Right cardiac atrium (tissue), 5 donors: ENCODE measurements at regions not wholly inside any gene's neighbourhood (a gene's known extent, or its start where the extent isn't known, plus 50 kb on each side); places are given as distances from the start of the nearest gene placed in this dataset.
"Not testable (repeated sequence)": the region's sequence is repeated elsewhere in the genome, so short reads cannot be mapped to it uniquely, and the experiment has no call there.

Source experiments
- ATAC-seq, 2 donors: fragments of 200-7000 bp; cut with Tn5 transposase; one replicate each; pipeline versions ENCODE4 v1.8.0 to v1.9.1; 2020; ENCODE audit warnings: moderate library complexity in 2 of 2, mild to moderate bottlenecking in 1 of 2
- DNase-seq, 3 donors: peaks; one replicate each; pipeline ENCODE4 v3.0.0-alpha.2; 2020
- H3K27ac ChIP-seq: one replicate; pipeline ENCODE4 v1.5.1; 2013; ENCODE audit warnings: mild to moderate bottlenecking, low read length, control low read depth, moderate library complexity
- H3K27me3 ChIP-seq: one replicate; pipeline ENCODE4 v1.6.1; 2013; ENCODE audit not compliant: control insufficient read depth, insufficient read depth
- H3K4me1 ChIP-seq: one replicate; pipeline ENCODE4 v1.6.1; 2013; ENCODE audit warnings: low read length; ENCODE audit not compliant: control insufficient read depth, insufficient read depth
- H3K4me3 ChIP-seq: one replicate; pipeline ENCODE4 v1.5.1; 2013; ENCODE audit warnings: low read length, control low read depth
- H3K9me3 ChIP-seq: one replicate; pipeline ENCODE4 v1.6.1; 2013; ENCODE audit warnings: low read length; ENCODE audit not compliant: control insufficient read depth
- WGBS: extraction: QIAGEN DNeasy Blood & Tissue Kit; methylation state at CpG from one replicate; pipeline ENCODE4 v1.1.7; 2013; 5-methylcytosine and 5-hydroxymethylcytosine counted together
- intact Hi-C, 4 donors: fragments of 100-400 bp; cut with DNase I; formaldehyde crosslinking; loops; one replicate each; pipeline versions ENCODE4 v1.11.0 to v1.14.0; 2022 to 2023
- donor health status: healthy with polysubstance abuse.
- donor health status: DM: no; HTN: yes; CAD: no.
- donor health status: DM: no; HTN: no; CAD: no.
- donor health status: DM: no; HTN: yes; CAD: no; lungs with severe emphysema.
- donor health status: DM: yes; HTN: yes; CAD: no.

DNA sequence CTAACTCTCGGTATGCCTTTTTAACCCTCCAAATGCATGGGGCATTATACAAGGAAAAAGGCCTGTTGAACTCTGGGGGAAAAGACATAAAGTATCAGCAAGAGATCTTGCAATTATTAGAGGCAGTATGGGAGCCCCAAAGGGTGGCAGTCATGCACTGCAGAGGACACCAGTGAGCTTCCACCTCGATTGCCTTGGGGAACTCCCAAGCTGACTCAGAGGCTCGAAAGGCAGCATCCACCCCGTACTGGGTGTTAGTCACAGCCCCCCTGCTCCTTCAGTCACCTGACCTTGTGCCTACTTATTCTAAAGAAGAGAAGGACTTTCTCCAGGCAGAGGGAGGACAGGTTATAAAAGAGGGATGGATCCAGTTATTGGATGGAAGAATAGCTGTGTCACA is 781.4 kb upstream of the TMEM132C start:
- no peak overlapping the region for H3K27ac ChIP-seq
- no peak overlapping the region for H3K4me3 ChIP-seq
- no peaks in the 10 kb centered on the region for H3K4me1 ChIP-seq
- no peaks in the 10 kb centered on the region for H3K27me3 ChIP-seq
- WGBS = 65% methylated on average over 4 of the region's 4 CpGs
- no peak for DNase-seq
- no peaks in the 10 kb centered on the region for H3K9me3 ChIP-seq
- ATAC-seq = no peak
- intact Hi-C loops = no loop called here

DNA sequence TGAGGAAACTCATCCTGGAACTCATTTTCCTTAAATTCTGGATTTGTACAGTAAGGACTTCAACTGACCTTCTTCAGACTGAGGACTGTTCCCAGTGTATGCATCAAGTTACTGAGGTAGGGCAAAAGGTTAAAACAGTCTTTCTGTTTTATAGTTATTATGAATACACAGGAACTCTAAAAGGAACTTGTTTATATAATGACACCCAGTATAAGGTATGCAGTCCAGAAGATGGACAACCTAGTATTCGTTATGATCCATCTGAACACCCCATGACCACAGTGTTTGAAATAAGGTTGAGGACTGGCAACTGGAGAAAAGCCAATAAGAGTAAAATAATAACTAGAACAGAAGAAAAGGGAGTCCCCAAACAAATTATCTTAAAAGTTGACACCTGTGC is 779.9 kb upstream of the TMEM132C start:
- H3K9me3 ChIP-seq = no peaks in the 10 kb centered on the region
- H3K27me3 ChIP-seq = no peaks in the 10 kb centered on the region
- intact Hi-C loops = no loop called here
- WGBS = 89% methylated on average over 1 of the region's 1 CpG
- DNase-seq (no peak), ATAC-seq (no peak)
- no peak overlapping the region for H3K4me3 ChIP-seq
- H3K27ac ChIP-seq = no peak overlapping the region
- no peaks in the 10 kb centered on the region for H3K4me1 ChIP-seq

DNA sequence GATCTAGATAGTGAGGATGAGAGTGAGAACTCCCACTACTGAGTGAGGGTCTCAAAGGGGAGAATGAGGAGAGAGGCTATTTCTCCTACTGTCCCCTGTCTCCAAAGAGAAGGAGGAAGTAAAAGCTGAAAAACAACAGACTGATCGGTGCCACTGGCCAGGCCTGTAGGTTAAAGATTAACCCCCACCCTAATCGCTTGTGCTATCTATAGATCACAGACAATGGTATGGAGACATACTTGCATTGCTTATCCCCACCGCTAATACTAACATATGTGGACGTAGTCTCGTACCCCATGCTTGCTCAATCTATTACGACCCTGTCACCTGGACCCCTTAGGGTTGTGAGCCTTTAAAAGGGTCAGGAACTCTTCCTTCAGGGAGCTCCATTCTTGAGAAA is 777.9 kb upstream of the TMEM132C start:
- intact Hi-C loops = no loop called here
- Histone ChIP-seq H3K4me1 (no peaks in the 10 kb centered on the region), H3K27ac (no peak overlapping the region), H3K9me3 (peaks cover 2% of the 10 kb centered on the region), H3K27me3 (no peaks in the 10 kb centered on the region), H3K4me3 (no peak overlapping the region)
- ATAC-seq (no peak), DNase-seq (no peak)
- WGBS = 68% methylated on average over 6 of the region's 6 CpGs

DNA sequence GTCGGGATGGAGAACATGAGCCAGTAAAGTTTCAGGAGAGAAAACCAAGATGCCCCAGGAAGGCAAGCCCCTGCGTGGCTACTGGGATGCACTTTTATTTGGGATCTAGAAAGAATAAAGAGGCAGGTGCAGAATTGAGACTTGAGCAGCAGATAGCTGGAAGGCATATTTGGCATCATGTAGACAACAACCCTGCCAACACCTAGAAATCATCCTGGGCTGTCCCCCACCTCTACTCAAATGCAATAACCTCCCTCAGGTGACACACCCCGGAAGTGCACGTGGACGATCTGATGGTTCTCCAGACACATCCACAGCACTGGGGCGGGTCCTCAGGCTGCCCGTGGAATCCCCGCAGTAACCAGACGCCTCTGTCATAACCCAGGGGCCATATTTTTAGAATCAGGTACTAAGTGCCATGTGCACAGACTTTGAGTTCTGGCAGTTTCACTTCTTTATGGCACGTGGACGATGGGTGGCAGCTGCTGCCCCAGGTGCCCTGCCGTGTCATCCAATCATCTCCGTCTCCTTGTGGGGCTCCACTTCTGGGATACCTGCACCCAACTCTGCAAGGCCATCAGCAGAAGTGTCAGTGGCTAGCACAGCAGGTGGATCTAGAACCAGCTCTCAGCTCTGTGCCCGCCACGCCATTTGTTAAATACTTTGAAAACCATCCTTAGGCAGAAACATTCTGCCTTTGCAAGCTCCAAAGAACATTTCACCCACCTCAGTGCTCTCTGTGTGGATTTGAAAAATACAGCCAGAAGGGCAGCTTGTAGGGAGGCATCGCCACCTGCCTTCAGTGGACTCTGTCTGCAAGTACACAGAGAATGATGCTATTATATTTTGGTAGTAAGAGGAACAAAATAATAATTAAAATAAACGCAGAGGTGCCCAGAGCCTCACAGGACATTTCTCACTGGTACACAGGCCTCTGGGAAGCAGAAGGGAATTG is 771.7 kb upstream of the TMEM132C start:
- H3K4me3 ChIP-seq = no peak overlapping the region
- intact Hi-C loops = no loop called here
- no peaks in the 10 kb centered on the region for H3K4me1 ChIP-seq
- no peaks in the 10 kb centered on the region for H3K27me3 ChIP-seq
- WGBS = 74% methylated on average over 17 of the region's 17 CpGs
- peaks cover 2% of the 10 kb centered on the region for H3K9me3 ChIP-seq
- ATAC-seq = no peak
- no peak overlapping the region for H3K27ac ChIP-seq
- DNase-seq = no peak

DNA sequence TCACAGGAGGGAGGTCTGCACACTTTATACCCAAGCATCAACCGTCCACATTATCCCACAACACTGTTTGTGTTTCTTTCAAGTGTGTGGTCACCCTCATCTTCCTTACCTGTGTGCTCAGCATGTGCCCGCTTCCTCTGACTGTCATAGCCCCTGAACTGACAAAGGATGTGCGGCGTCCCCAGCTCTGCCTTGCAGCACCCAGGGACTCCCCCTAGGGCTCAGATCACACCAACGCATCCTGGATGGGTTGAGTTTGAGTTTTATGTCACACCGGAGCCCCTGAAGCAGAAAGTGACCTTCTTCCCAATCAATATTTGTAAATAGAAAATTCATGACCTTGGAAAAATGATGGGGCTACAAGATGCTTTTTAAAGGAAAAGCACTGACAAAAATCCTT is 770.7 kb upstream of the TMEM132C start:
- H3K4me1 ChIP-seq = no peaks in the 10 kb centered on the region
- ATAC-seq (no peak), DNase-seq (no peak)
- no peak overlapping the region for H3K4me3 ChIP-seq
- peaks cover 2% of the 10 kb centered on the region for H3K9me3 ChIP-seq
- 54% methylated on average over 6 of the region's 6 CpGs for WGBS
- intact Hi-C loops = no loop called here
- H3K27me3 ChIP-seq = no peaks in the 10 kb centered on the region
- no peak overlapping the region for H3K27ac ChIP-seq

DNA sequence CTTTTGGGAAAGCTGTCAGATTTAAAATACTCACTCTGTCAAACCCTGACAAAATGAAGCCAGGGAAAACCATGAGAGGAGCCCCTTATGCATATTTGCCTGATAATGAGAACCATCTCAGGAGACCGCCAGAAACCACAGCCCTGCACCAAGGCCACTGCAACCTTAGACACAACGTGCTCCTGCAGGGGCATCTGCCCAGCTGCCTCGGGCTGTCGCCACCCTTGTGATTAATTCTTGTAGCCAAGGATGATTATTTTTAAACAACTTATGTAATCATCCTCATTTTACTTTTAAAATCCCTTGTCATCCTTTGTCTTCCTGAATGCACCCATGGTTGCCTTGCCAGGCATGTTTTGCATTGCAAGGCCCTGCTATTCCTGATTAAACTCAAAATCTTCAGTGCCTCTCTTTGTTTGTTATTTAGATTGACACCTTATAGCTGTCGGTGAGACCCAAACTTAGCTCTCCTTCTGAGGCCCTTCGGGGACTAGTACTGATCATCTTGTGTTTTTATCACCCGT is 766.4 kb upstream of the TMEM132C start:
- 69% methylated on average over 7 of the region's 7 CpGs for WGBS
- intact Hi-C loops = no loop called here
- ATAC-seq = no peak
- Histone ChIP-seq H3K27me3 (no peaks in the 10 kb centered on the region), H3K4me3 (no peak overlapping the region), H3K9me3 (no peaks in the 10 kb centered on the region), H3K27ac (no peak overlapping the region), H3K4me1 (no peaks in the 10 kb centered on the region)
- no peak for DNase-seq

DNA sequence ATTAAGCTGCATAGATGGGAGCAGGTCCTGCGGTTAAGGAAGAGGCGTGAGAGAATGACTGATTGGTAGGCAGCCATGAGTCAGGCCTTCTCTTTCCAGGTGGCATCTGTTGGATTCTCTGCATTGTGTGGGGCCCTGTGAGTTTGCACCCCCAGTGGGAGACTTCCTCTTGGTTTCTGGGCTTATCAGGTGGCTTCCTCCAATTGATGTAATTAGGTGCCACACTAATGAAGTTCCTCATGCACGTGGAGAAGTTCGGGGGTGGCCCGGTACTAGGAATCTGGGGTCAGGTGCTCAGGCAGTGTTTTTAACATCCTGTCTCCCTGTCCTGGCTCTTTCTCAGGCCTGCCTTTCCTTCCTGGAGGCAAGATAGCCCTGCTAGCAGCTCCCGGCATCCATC is 765.1 kb upstream of the TMEM132C start:
- DNase-seq = no peak
- intact Hi-C loops = no loop called here
- Histone ChIP-seq H3K4me1 (no peaks in the 10 kb centered on the region), H3K27me3 (no peaks in the 10 kb centered on the region), H3K27ac (no peak overlapping the region), H3K4me3 (no peak overlapping the region), H3K9me3 (no peaks in the 10 kb centered on the region)
- ATAC-seq = no peak
- 59% methylated on average over 6 of the region's 6 CpGs for WGBS

DNA sequence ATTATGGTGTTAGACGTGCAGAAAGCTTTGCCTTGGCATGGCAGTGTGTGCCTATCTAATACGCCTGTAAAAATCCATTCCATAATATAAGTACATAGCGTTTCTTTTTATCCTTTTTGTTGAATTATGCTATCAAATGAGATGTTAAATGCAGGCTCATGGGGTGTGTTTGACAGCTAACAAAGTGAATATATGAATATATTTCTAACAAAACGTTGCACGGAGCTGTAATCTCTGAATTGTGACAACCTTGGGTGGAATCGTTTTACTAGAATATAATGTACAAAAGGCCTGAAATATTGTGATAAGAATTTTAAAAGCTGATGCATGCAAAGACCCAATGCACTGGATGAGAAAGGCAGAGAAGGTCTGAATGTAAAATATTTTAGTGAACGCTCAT is 763.7 kb upstream of the TMEM132C start:
- DNase-seq = no peak
- 75% methylated on average over 7 of the region's 7 CpGs for WGBS
- Histone ChIP-seq H3K27ac (no peak overlapping the region), H3K27me3 (no peaks in the 10 kb centered on the region), H3K4me1 (no peaks in the 10 kb centered on the region), H3K4me3 (no peak overlapping the region), H3K9me3 (no peaks in the 10 kb centered on the region)
- intact Hi-C loops = no loop called here
- ATAC-seq = no peak

DNA sequence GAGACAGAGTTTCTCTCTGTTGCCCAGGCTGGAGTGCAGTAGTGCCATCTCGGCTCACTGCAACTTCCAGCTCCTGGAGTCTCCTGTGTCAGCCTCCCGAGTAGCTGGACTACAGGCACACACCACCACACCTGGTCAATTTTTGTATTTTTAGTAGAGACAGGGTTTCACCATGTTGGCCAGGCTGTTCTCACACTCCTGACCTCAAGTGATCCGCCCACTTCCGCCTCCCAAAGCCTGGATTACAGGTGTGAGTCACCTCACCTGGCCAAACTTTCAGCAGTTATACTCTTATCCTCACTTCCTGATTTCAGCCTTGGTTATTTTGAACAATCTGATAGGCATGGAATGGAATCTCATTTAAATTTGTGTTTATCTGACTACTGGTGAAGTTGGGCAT is 763.0 kb upstream of the TMEM132C start:
- H3K4me1 ChIP-seq, DNase-seq, H3K4me3 ChIP-seq, H3K9me3 ChIP-seq, H3K27me3 ChIP-seq, ATAC-seq, H3K27ac ChIP-seq, intact Hi-C loops: not testable (repeated sequence)
- WGBS = 82% methylated on average over 4 of the region's 4 CpGs

DNA sequence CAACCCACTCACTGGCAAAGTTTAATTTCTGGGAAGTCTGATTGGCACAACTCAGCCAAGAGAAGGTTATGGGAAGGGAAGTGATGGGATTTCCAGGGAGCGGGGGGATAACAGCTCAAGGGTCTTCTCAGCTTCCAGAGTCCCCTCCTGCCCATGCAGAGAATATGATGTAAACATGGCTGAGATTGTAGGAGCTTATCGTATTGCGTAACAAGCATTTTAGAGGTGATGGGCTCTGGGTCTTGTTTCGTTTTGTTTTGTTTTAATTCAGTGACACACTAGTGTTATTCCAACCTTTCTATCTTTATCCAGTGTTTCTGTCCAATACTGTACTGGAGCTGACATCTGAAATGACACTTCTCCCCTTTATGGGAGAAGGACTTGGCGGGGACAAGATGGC is 762.1 kb upstream of the TMEM132C start:
- Histone ChIP-seq H3K4me3 (no peak overlapping the region), H3K27me3 (no peaks in the 10 kb centered on the region), H3K27ac (no peak overlapping the region), H3K9me3 (no peaks in the 10 kb centered on the region), H3K4me1 (no peaks in the 10 kb centered on the region)
- intact Hi-C loops = no loop called here
- 78% methylated on average over 5 of the region's 5 CpGs for WGBS
- ATAC-seq (no peak), DNase-seq (no peak)

DNA sequence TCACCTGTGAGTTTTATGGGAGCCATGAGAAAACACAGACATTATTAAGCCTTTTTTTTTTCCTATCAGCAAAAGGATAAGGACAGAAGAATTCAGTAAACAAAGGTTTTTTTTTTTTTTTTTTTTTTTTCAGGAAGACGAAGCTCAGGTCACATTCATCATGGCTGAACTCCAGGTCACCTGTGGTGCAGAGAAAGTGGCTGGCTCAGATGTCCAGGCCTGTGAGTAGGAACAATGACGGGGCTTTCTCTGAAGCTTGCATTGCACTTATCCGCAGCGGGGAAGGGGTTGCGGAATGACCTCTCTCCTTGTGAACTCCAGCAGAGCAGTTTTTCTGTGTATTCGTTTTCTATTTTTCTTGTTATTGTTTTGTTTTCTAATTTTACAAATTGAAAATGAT is 759.6 kb upstream of the TMEM132C start:
- Histone ChIP-seq H3K27ac (no peak overlapping the region), H3K4me3 (no peak overlapping the region), H3K4me1 (no peaks in the 10 kb centered on the region), H3K9me3 (peaks cover 2% of the 10 kb centered on the region), H3K27me3 (no peaks in the 10 kb centered on the region)
- intact Hi-C loops = no loop called here
- WGBS = 81% methylated on average over 6 of the region's 6 CpGs
- DNase-seq (no peak), ATAC-seq (no peak)
